OCI-LY1 (cell line): ENCODE measurements at regions not wholly inside any gene's neighbourhood (a gene's known extent, or its start where the extent isn't known, plus 50 kb on each side); places are given as distances from the start of the nearest gene placed in this dataset.

Experiments used
- CTCF ChIP-seq: fragments of 200-600 bp; sonication (generic), shearing (Covaris generic); IDR thresholded peaks from 2 replicates; pipeline ENCODE4 v1.5.1; 2017; ENCODE audit warnings: mild to moderate bottlenecking, antibody characterized with exemption, low read length, moderate library complexity, mixed read lengths
- EZH2 ChIP-seq: fragments of 200-600 bp; sonication (generic), shearing (Covaris generic); IDR thresholded peaks from 2 replicates; pipeline ENCODE4 v1.8.0; 2017; ENCODE audit warnings: borderline replicate concordance, mixed run types, mild to moderate bottlenecking, antibody characterized with exemption, low read length, moderate library complexity, mixed read lengths

- no peak for TF ChIP-seq EZH2
- TF ChIP-seq CTCF: no peak
Measured at GRCh38 chr1:217921126-217921904, 290.2 kb downstream of the SPATA17 start.
